ENCODE measurements at regions not wholly inside any gene's neighbourhood (a gene's known extent, or its start where the extent isn't known, plus 50 kb on each side); places are given as distances from the start of the nearest gene placed in this dataset.

DNA sequence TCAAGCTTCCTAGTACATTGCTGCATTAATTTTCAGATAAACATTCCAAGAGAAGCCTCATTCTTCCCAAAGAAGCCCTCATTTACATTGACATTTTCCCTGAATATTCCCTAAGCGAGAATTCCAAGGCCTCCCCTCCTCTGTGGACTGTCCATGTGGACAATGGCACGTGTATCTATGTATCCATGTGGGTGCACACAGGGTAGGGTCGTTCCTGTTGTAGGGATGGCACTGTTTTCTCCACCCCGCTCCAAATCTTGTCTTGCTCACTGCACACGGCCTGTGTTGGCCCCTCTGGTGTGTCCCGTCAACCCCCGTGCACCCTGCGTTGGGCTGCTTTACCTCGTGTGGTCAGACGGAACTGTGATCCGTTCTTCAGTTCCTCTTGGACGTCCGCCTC, 104.7 kb upstream of the IRX2 start:
- TF ChIP-seq SP1 (IDR thresholded peaks at IDR 0.05) = no peak
- TF ChIP-seq SUZ12 (IDR thresholded peaks at IDR 0.05) = no peak
- no peak for TF ChIP-seq TARDBP (IDR thresholded peaks at IDR 0.05)
- TF ChIP-seq BHLHE40 (IDR thresholded peaks at IDR 0.05; ENCODE audit: borderline replicate concordance) = no peak
- TF ChIP-seq NFRKB (IDR thresholded peaks at IDR 0.05) = no peak
- TF ChIP-seq CTBP1 (IDR thresholded peaks at IDR 0.05; ENCODE audit: borderline replicate concordance) = no peak
- no peak for TF ChIP-seq ZNF384 (IDR thresholded peaks at IDR 0.05)
- TF ChIP-seq FOXM1 (IDR thresholded peaks at IDR 0.05; ENCODE audit: borderline replicate concordance) = no peak
- TF ChIP-seq L3MBTL2 (conservative IDR thresholded peaks at IDR 0.05) = no peak
- no peak for TF ChIP-seq ELF4 (IDR thresholded peaks at IDR 0.05)
- TF ChIP-seq FOXA1 (IDR thresholded peaks at IDR 0.05) = no peak

All from HEK293T (cell line).